ENCODE measurements at regions not wholly inside any gene's neighbourhood (a gene's known extent, or its start where the extent isn't known, plus 50 kb on each side); places are given as distances from the start of the nearest gene placed in this dataset.

- TF ChIP-seq POLR2A (IDR thresholded peaks at IDR 0.05; ENCODE audit: low read depth, low read length) (no peak), POLR2AphosphoS5 (IDR thresholded peaks at IDR 0.05; ENCODE audit: low read depth, low read length) (no peak), PAX5 (IDR thresholded peaks at IDR 0.05; ENCODE audit: insufficient read depth, low read length, severe bottlenecking) (no peak), SPI1 (IDR thresholded peaks at IDR 0.05; ENCODE audit: low read depth, low read length) (no peak), TAF1 (IDR thresholded peaks at IDR 0.05; ENCODE audit: low read depth, low read length) (no peak)
Measured at GRCh38 chr5:130708754-130709153, 456.3 kb downstream of the HINT1 start.
